Body of pancreas (tissue), 4 donors: ENCODE measurements at regions not wholly inside any gene's neighbourhood (a gene's known extent, or its start where the extent isn't known, plus 50 kb on each side); places are given as distances from the start of the nearest gene placed in this dataset.

Experiments
- ATAC-seq: fragments of 150-250 bp; one replicate; pipeline ENCODE4 v1.9.1; 2016
- DNase-seq, 4 donors: peaks; one replicate each; pipeline ENCODE4 v3.0.0-alpha.2; 2019
- H3K27ac ChIP-seq, 4 donors: fragments of 200-600 bp; sonication (generic); 1 replicate in 3 of 4; 2 replicates in 1 of 4; pipeline versions ENCODE4 v1.5.1 to v1.6.1; 2016 to 2019; ENCODE audit warnings: mild to moderate bottlenecking in 1 of 4, mixed read lengths in 1 of 4, moderate library complexity in 1 of 4
- H3K27me3 ChIP-seq, 2 donors: fragments of 200-600 bp; sonication (generic); one replicate each; pipeline ENCODE4 v1.6.0; 2016; ENCODE audit warnings: mild to moderate bottlenecking in 1 of 2
- H3K36me3 ChIP-seq, 2 donors: fragments of 200-600 bp; sonication (generic); replicated peaks in 1 of 2; 2 replicates each; pipeline ENCODE4 v1.5.1; 2016; ENCODE audit warnings: low read depth in 2 of 2; ENCODE audit not compliant: insufficient read depth in 1 of 2
- H3K4me1 ChIP-seq: fragments of 200-600 bp; sonication (generic); one replicate; pipeline ENCODE4 v1.6.0; 2016
- H3K4me3 ChIP-seq, 2 donors: fragments of 200-600 bp; sonication (generic); 1 replicate in 1 of 2; 2 replicates in 1 of 2; pipeline ENCODE4 v1.5.1; 2016 to 2019
- H3K9me3 ChIP-seq, 3 donors: fragments of 200-600 bp; sonication (generic); 1 replicate in 2 of 3; 2 replicates in 1 of 3; pipeline ENCODE4 v1.5.1; 2016
- CTCF ChIP-seq, 7 experiments: fragments of 450-650 bp in 4 of 7; fragments of 200-600 bp in 3 of 7; sonication (generic) in 3 of 7; IDR thresholded peaks; one replicate each; pipeline ENCODE4 v1.5.1; 2016 to 2019; ENCODE audit warnings: antibody characterized with exemption in 7 of 7
- POLR2A ChIP-seq, 3 donors: fragments of 450-650 bp; IDR thresholded peaks; one replicate each; pipeline ENCODE4 v1.6.1; 2016; ENCODE audit warnings: antibody characterized with exemption in 3 of 3, mild to moderate bottlenecking in 2 of 3
- WGBS, 2 donors: methylation state at CpG; one replicate each; pipeline ENCODE4 v1.1.5; 2017; 5-methylcytosine and 5-hydroxymethylcytosine counted together
- intact Hi-C: fragments of 100-400 bp; cut with DNase I; formaldehyde crosslinking; loops from one replicate; pipeline ENCODE4 v1.15.1; 2023

- Histone ChIP-seq H3K4me1 (peaks cover 51% of the 10 kb centered on the region), H3K27ac (peak overlapping the region; percentile 14 to 43 (median 36)), H3K36me3 (no peaks in the 10 kb centered on the region), H3K4me3 (no peak overlapping the region), H3K27me3 (no peaks in the 10 kb centered on the region), H3K9me3 (no peaks in the 10 kb centered on the region)
- no peak for TF ChIP-seq POLR2A (IDR thresholded peaks at IDR 0.05)
- TF ChIP-seq CTCF (IDR thresholded peaks at IDR 0.05): no peak
- intact Hi-C loops: no loop called here
- ATAC-seq (peak; percentile 74), DNase-seq (no peak)
- WGBS, 2 donors: 10 to 26% methylated on average over 3 of the region's 3 CpGs
Observed at GRCh38 chr13:40343550-40344269, 322.7 kb downstream of the FOXO1 start.

- DNase-seq (no peak), ATAC-seq (peak; percentile 36)
- Histone ChIP-seq H3K27ac (peak overlapping the region; percentile 14 to 43 (median 36)), H3K4me1 (peaks cover 46% of the 10 kb centered on the region), H3K36me3 (no peaks in the 10 kb centered on the region), H3K27me3 (no peaks in the 10 kb centered on the region), H3K9me3 (no peaks in the 10 kb centered on the region), H3K4me3 (no peak overlapping the region)
- 68 to 72% methylated on average over 11 of the region's 11 CpGs for WGBS, 2 donors
- no peak for TF ChIP-seq CTCF (IDR thresholded peaks at IDR 0.05)
- no peak for TF ChIP-seq POLR2A (IDR thresholded peaks at IDR 0.05)
- intact Hi-C loops: no loop called here
Observed at GRCh38 chr13:40344270-40345148, 321.9 kb downstream of the FOXO1 start.

- DNase-seq (no peak), ATAC-seq (no peak)
- no peaks in the 10 kb centered on the region for H3K36me3 ChIP-seq
- H3K9me3 ChIP-seq: no peaks in the 10 kb centered on the region
- H3K27ac ChIP-seq: no peak overlapping the region
- no peak for TF ChIP-seq CTCF (IDR thresholded peaks at IDR 0.05)
- TF ChIP-seq POLR2A (IDR thresholded peaks at IDR 0.05): no peak
- WGBS, 2 donors: 71 to 100% methylated on average over 1 to 2 of the region's 2 CpGs
- H3K4me1 ChIP-seq: peaks cover 42% of the 10 kb centered on the region
- H3K4me3 ChIP-seq: no peak overlapping the region
- no peaks in the 10 kb centered on the region for H3K27me3 ChIP-seq
- intact Hi-C loops: no loop called here
Observed at GRCh38 chr13:40345149-40345514, 321.3 kb downstream of the FOXO1 start.

- no peak for ATAC-seq
Observed at GRCh38 chr13:40345654-40346372, 320.6 kb downstream of the FOXO1 start.

More at GRCh38 chr13:40345654-40346372, 320.6 kb downstream of the FOXO1 start:
- Histone ChIP-seq H3K4me3 (no peak overlapping the region), H3K4me1 (peaks cover 36% of the 10 kb centered on the region), H3K9me3 (no peaks in the 10 kb centered on the region), H3K36me3 (no peaks in the 10 kb centered on the region), H3K27ac (peak overlapping the region in 1 of 4 donors; percentile 12), H3K27me3 (no peaks in the 10 kb centered on the region)
- DNase-seq: peak in 3 of 4 donors; percentile 31 to 42 (median 39)
- no peak for TF ChIP-seq POLR2A (IDR thresholded peaks at IDR 0.05)
- TF ChIP-seq CTCF (IDR thresholded peaks at IDR 0.05): no peak
- WGBS, 2 donors: 52 to 80% methylated on average over 11 to 12 of the region's 12 CpGs
- intact Hi-C loops: no loop called here
